Liver (tissue), 8 donors: ENCODE measurements at regions not wholly inside any gene's neighbourhood (a gene's known extent, or its start where the extent isn't known, plus 50 kb on each side); places are given as distances from the start of the nearest gene placed in this dataset.

ENCODE experiments used
- DNase-seq: peaks from one replicate; pipeline ENCODE4 v3.0.0-alpha.2; 2017; ENCODE audit warnings: low spot score
- H3K27ac ChIP-seq, 2 donors: one replicate each; pipeline ENCODE4 v1.7.0; 2013; ENCODE audit warnings: inconsistent platforms in 2 of 2, low read length in 2 of 2, control low read depth in 1 of 2, low read depth in 1 of 2, mild to moderate bottlenecking in 1 of 2
- H3K27me3 ChIP-seq, 4 donors: one replicate each; pipeline versions ENCODE4 v1.6.1 to v1.7.0; 2013; ENCODE audit warnings: low read length in 3 of 4, inconsistent platforms in 1 of 4, mild to moderate bottlenecking in 1 of 4, moderate library complexity in 1 of 4; ENCODE audit not compliant: control insufficient read depth in 4 of 4, insufficient read depth in 4 of 4
- H3K36me3 ChIP-seq, 4 donors: one replicate each; pipeline versions ENCODE4 v1.6.1 to v1.7.0; 2013; ENCODE audit warnings: low read length in 3 of 4, mild to moderate bottlenecking in 3 of 4, low read depth in 1 of 4, moderate library complexity in 1 of 4; ENCODE audit not compliant: control insufficient read depth in 4 of 4, insufficient read depth in 3 of 4
- H3K4me1 ChIP-seq, 4 donors: one replicate each; pipeline versions ENCODE4 v1.6.1 to v1.7.0; 2013; ENCODE audit warnings: low read length in 3 of 4, mild to moderate bottlenecking in 3 of 4, moderate library complexity in 1 of 4; ENCODE audit not compliant: control insufficient read depth in 4 of 4, insufficient read depth in 4 of 4
- H3K4me3 ChIP-seq, 3 donors: one replicate each; pipeline versions ENCODE4 v1.6.1 to v1.7.0; 2013; ENCODE audit warnings: low read length in 3 of 3, control low read depth in 1 of 3, low read depth in 1 of 3, mild to moderate bottlenecking in 1 of 3
- H3K9ac ChIP-seq, 2 donors: one replicate each; pipeline ENCODE4 v1.7.0; 2013; ENCODE audit warnings: low read length in 2 of 2, mild to moderate bottlenecking in 2 of 2, moderate library complexity in 2 of 2, control low read depth in 1 of 2, low read depth in 1 of 2
- H3K9me3 ChIP-seq, 4 donors: one replicate each; pipeline versions ENCODE4 v1.6.1 to v1.7.0; 2013; ENCODE audit warnings: low read length in 3 of 4; ENCODE audit not compliant: control insufficient read depth in 4 of 4
- ATF3 ChIP-seq: IDR thresholded peaks from 2 replicates; pipeline ENCODE4 v1.6.1; 2016; ENCODE audit warnings: antibody characterized with exemption
- CTCF ChIP-seq: fragments of 150-350 bp; IDR thresholded peaks from 2 replicates; pipeline ENCODE4 v1.5.1; 2017; ENCODE audit warnings: improper control_type of control experiment, low read depth, low read length; ENCODE audit not compliant: missing input control
- EGR1 ChIP-seq, 2 donors: IDR thresholded peaks; 2 replicates each; pipeline ENCODE4 v1.6.1; 2016 to 2018; ENCODE audit warnings: antibody characterized with exemption in 2 of 2, low read depth in 2 of 2
- FOXA1 ChIP-seq: IDR thresholded peaks from 2 replicates; pipeline ENCODE4 v1.6.1; 2016; ENCODE audit warnings: antibody characterized with exemption
- FOXA2 ChIP-seq: IDR thresholded peaks from 2 replicates; pipeline ENCODE4 v1.6.1; 2016; ENCODE audit warnings: antibody characterized with exemption
- GABPA ChIP-seq, 2 donors: IDR thresholded peaks in 1 of 2; conservative IDR thresholded peaks in 1 of 2; 2 replicates each; pipeline ENCODE4 v1.6.1; 2016; ENCODE audit warnings: antibody characterized with exemption in 2 of 2, mild to moderate bottlenecking in 1 of 2, moderate library complexity in 1 of 2
- HNF4A ChIP-seq, 2 donors: conservative IDR thresholded peaks; 2 replicates each; pipeline ENCODE4 v1.6.1; 2016; ENCODE audit warnings: antibody characterized with exemption in 2 of 2, mild to moderate bottlenecking in 2 of 2
- HNF4G ChIP-seq: IDR thresholded peaks from 2 replicates; pipeline ENCODE4 v1.6.1; 2016; ENCODE audit warnings: antibody characterized with exemption
- JUND ChIP-seq, 2 donors: IDR thresholded peaks; 2 replicates each; pipeline ENCODE4 v1.6.1; 2016; ENCODE audit warnings: antibody characterized with exemption in 2 of 2
- MAX ChIP-seq: IDR thresholded peaks from 2 replicates; pipeline ENCODE4 v1.6.1; 2016; ENCODE audit warnings: antibody characterized with exemption
- NR2F2 ChIP-seq: IDR thresholded peaks from 2 replicates; pipeline ENCODE4 v1.6.1; 2016; ENCODE audit warnings: antibody characterized with exemption
- RAD21 ChIP-seq, 2 donors: IDR thresholded peaks; 2 replicates each; pipeline ENCODE4 v1.6.1; 2016; ENCODE audit warnings: antibody characterized with exemption in 2 of 2, mild to moderate bottlenecking in 2 of 2
- REST ChIP-seq: IDR thresholded peaks from 2 replicates; pipeline ENCODE4 v1.6.1; 2016; ENCODE audit warnings: antibody characterized with exemption, mild to moderate bottlenecking
- RXRA ChIP-seq, 2 donors: IDR thresholded peaks; 2 replicates each; pipeline ENCODE4 v1.6.1; 2017 to 2018; ENCODE audit warnings: antibody characterized with exemption in 2 of 2, mild to moderate bottlenecking in 1 of 2
- SP1 ChIP-seq: IDR thresholded peaks from 2 replicates; pipeline ENCODE4 v1.6.1; 2018; ENCODE audit warnings: antibody characterized with exemption, mild to moderate bottlenecking
- TAF1 ChIP-seq: conservative IDR thresholded peaks from 2 replicates; pipeline ENCODE4 v1.6.1; 2016; ENCODE audit warnings: antibody characterized with exemption, mild to moderate bottlenecking
- YY1 ChIP-seq: IDR thresholded peaks from 2 replicates; pipeline ENCODE4 v1.6.1; 2016; ENCODE audit warnings: antibody characterized with exemption, mild to moderate bottlenecking
- ZBTB33 ChIP-seq: IDR thresholded peaks from 2 replicates; pipeline ENCODE4 v1.6.1; 2016; ENCODE audit warnings: antibody characterized with exemption
- WGBS: extraction: QIAGEN DNeasy Blood & Tissue Kit; methylation state at CpG from one replicate; pipeline ENCODE4 v1.1.7; 2013; 5-methylcytosine and 5-hydroxymethylcytosine counted together
- donor health status: healthy.
- donor health status: healthy.
- donor health status: healthy.
- donor health status: healthy.
- donor health status: healthy.

GRCh38 chr2:153551698-153552097 lies 73.1 kb upstream of the RPRM start:
- WGBS: 46% methylated on average over 1 of the region's 1 CpG
- Histone ChIP-seq H3K9ac (no peak overlapping the region), H3K4me1 (no peaks in the 10 kb centered on the region), H3K4me3 (no peak overlapping the region), H3K27me3 (peaks cover 0 to 4% (median 0%) of the 10 kb centered on the region in 4 donors), H3K9me3 (no peaks in the 10 kb centered on the region), H3K27ac (no peak overlapping the region), H3K36me3 (no peaks in the 10 kb centered on the region)
- DNase-seq: no peak
- TF ChIP-seq FOXA1: no peak
- no peak for TF ChIP-seq ATF3
- no peak for TF ChIP-seq NR2F2
- TF ChIP-seq RAD21 (IDR thresholded peaks at IDR 0.05): no peak
- TF ChIP-seq ZBTB33: no peak
- TF ChIP-seq FOXA2: no peak
- no peak for TF ChIP-seq HNF4A (conservative IDR thresholded peaks at IDR 0.05)
- TF ChIP-seq EGR1 (IDR thresholded peaks at IDR 0.05; ENCODE audit: low read depth in 2 of 2): no peak

- no peak for TF ChIP-seq JUND (IDR thresholded peaks at IDR 0.05)
- TF ChIP-seq MAX: no peak
- TF ChIP-seq ATF3: no peak
- no peak for TF ChIP-seq TAF1
- no peak for TF ChIP-seq YY1
- TF ChIP-seq EGR1 (IDR thresholded peaks at IDR 0.05; ENCODE audit: low read depth in 2 of 2): no peak
- TF ChIP-seq HNF4G: no peak
- no peak for TF ChIP-seq RAD21 (IDR thresholded peaks at IDR 0.05)
- no peak for TF ChIP-seq CTCF
- TF ChIP-seq GABPA (IDR thresholded peaks at IDR 0.05 in 1 of 2, conservative IDR thresholded peaks at IDR 0.05 in 1 of 2): no peak
- no peak for TF ChIP-seq ZBTB33
- no peak for TF ChIP-seq REST
- TF ChIP-seq FOXA1: no peak
- no peak for TF ChIP-seq HNF4A (conservative IDR thresholded peaks at IDR 0.05)
- TF ChIP-seq FOXA2: no peak
- no peak for TF ChIP-seq SP1
- TF ChIP-seq RXRA (IDR thresholded peaks at IDR 0.05): no peak
- TF ChIP-seq NR2F2: no peak
- H3K27ac ChIP-seq: no peak overlapping the region
- no peaks in the 10 kb centered on the region for H3K36me3 ChIP-seq
- whole genome bisulfite sequencing: 66% methylated on average over 3 of the region's 3 CpGs
- DNase-seq: no peak
- H3K27me3 ChIP-seq: no peaks in the 10 kb centered on the region
- no peak overlapping the region for H3K9ac ChIP-seq
- no peaks in the 10 kb centered on the region for H3K4me1 ChIP-seq
- H3K9me3 ChIP-seq: no peaks in the 10 kb centered on the region
- no peak overlapping the region for H3K4me3 ChIP-seq
These were observed 78.6 kb upstream of the RPRM start for GRCh38 chr2:153557211-153557610.
